GM12878 (cell line): ENCODE measurements at regions not wholly inside any gene's neighbourhood (a gene's known extent, or its start where the extent isn't known, plus 50 kb on each side); places are given as distances from the start of the nearest gene placed in this dataset.

Experiments used
- ATAC-seq: fragments of 200-7000 bp; cut with Tn5 transposase; 3 replicates; pipeline ENCODE4 v1.9.1; 2020; ENCODE audit warnings: mild to moderate bottlenecking, moderate library complexity
- BruUV-seq: library from RNA; stranded (reverse); fragments of 400-500 nt; replicated peaks from 2 replicates; lab custom pipeline; 2021; lab: Mats Ljungman, UMichigan
- CTCF ChIA-PET: fragments of 300-600 bp; sonication (Branson Sonifier 250); formaldehyde crosslinking; extraction: SDS; loops from one replicate; lab custom pipeline; 2021; ENCODE audit warnings: inconsistent platforms; lab: Yijun Ruan, JAX
- POLR2A ChIA-PET: fragments of 350-600 bp; formaldehyde crosslinking; extraction: SDS; loops from one replicate; lab custom pipeline; 2021; ENCODE audit warnings: inconsistent platforms; lab: Charles Lee
- RAD21 ChIA-PET: fragments of 300-600 bp; sonication (Branson Sonifier 250); formaldehyde crosslinking; loops from one replicate; lab custom pipeline; 2023; ENCODE audit warnings: antibody characterized with exemption; ENCODE audit not compliant: unreplicated experiment; lab: Charles Lee
- SMC1A ChIA-PET: fragments of 300-600 bp; sonication (Branson Sonifier 250); formaldehyde crosslinking; loops from one replicate; lab custom pipeline; 2023; ENCODE audit not compliant: unreplicated experiment, uncharacterized antibody; lab: Charles Lee
- DNase-seq: peaks from one replicate; pipeline ENCODE4 v3.0.0-alpha.2; 2011; ENCODE audit warnings: low read depth, low spot score
- FAIRE-seq: peaks from 3 replicates; lab custom pipeline; 2011; peaks lifted over from hg19 to GRCh38; lab: Jason Lieb, UNC
- H2AFZ ChIP-seq: 2 replicates; pipeline ENCODE4 v1.6.0; 2011; ENCODE audit warnings: low read depth, low read length, control low read depth; ENCODE audit not compliant: control insufficient read depth
- H3K27ac ChIP-seq: 2 replicates; pipeline ENCODE4 v1.5.1; 2011; ENCODE audit warnings: control low read depth; ENCODE audit not compliant: control insufficient read depth, insufficient read depth
- H3K27me3 ChIP-seq, 2 experiments: replicated peaks in 1 of 2; 2 replicates each; pipeline versions ENCODE4 v1.6.0 to v1.6.1; 2011; ENCODE audit warnings: low read length in 1 of 2; ENCODE audit not compliant: control insufficient read depth in 2 of 2, insufficient read depth in 2 of 2
- H3K36me3 ChIP-seq, 2 experiments: 2 replicates each; pipeline ENCODE4 v1.5.1; 2011; ENCODE audit warnings: low read length in 1 of 2; ENCODE audit not compliant: control insufficient read depth in 2 of 2, insufficient read depth in 2 of 2
- H3K4me1 ChIP-seq: 2 replicates; pipeline ENCODE4 v1.6.1; 2011; ENCODE audit warnings: mild to moderate bottlenecking, low read length, moderate library complexity, mixed read lengths; ENCODE audit not compliant: control insufficient read depth, insufficient read depth
- H3K4me2 ChIP-seq: 2 replicates; pipeline ENCODE4 v1.6.0; 2011; ENCODE audit warnings: control low read depth; ENCODE audit not compliant: control insufficient read depth, insufficient read depth
- H3K4me3 ChIP-seq: fragments of 200-600 bp; sonication (generic); 2 replicates; pipeline ENCODE4 v1.5.1; 2016
- H3K79me2 ChIP-seq: 2 replicates; pipeline ENCODE4 v1.6.0; 2011; ENCODE audit warnings: low read length; ENCODE audit not compliant: control insufficient read depth, insufficient read depth
- H3K9ac ChIP-seq: 2 replicates; pipeline ENCODE4 v1.8.0; 2011; ENCODE audit warnings: low read length, control low read depth, mixed read lengths; ENCODE audit not compliant: control insufficient read depth, insufficient read depth
- H3K9me3 ChIP-seq: replicated peaks from 3 replicates; pipeline ENCODE4 v1.5.1; 2011; ENCODE audit warnings: mild to moderate bottlenecking, low read length; ENCODE audit not compliant: control insufficient read depth, insufficient read depth
- H4K20me1 ChIP-seq: 2 replicates; pipeline ENCODE4 v1.6.0; 2011; ENCODE audit not compliant: control insufficient read depth, insufficient read depth
- ATF7 ChIP-seq: fragments of 450-650 bp; IDR thresholded peaks from 2 replicates; pipeline ENCODE4 v1.6.1; 2016; ENCODE audit warnings: low read depth, mild to moderate bottlenecking
- CBX3 ChIP-seq: fragments of 200-600 bp; sonication (generic); IDR thresholded peaks from 2 replicates; pipeline ENCODE4 v1.6.1; 2016; ENCODE audit warnings: low read depth, borderline replicate concordance
- HDGF ChIP-seq: fragments of 450-650 bp; IDR thresholded peaks from 2 replicates; pipeline ENCODE4 v1.6.1; 2016; ENCODE audit warnings: antibody characterized with exemption
- KDM1A ChIP-seq: fragments of 200-600 bp; sonication (generic); IDR thresholded peaks from 2 replicates; pipeline ENCODE4 v1.6.1; 2016; ENCODE audit warnings: borderline replicate concordance
- POLR2A ChIP-seq: IDR thresholded peaks from 2 replicates; pipeline ENCODE4 v1.6.1; 2011; ENCODE audit warnings: low read depth, mild to moderate bottlenecking, low read length
- SMARCA5 ChIP-seq: fragments of 450-650 bp; IDR thresholded peaks from 2 replicates; pipeline ENCODE4 v1.6.1; 2017; ENCODE audit warnings: mild to moderate bottlenecking
- YY1 ChIP-seq: IDR thresholded peaks from 2 replicates; pipeline ENCODE4 v1.6.1; 2011; ENCODE audit warnings: low read depth, mild to moderate bottlenecking, low read length
- WGBS: methylation state at CpG from one replicate; pipeline ENCODE4 v1.1.6; 2016; ENCODE audit warnings: low lambda C conversion rate; ENCODE audit not compliant: insufficient replicate concordance, insufficient coverage; ENCODE audit errors: missing lambda C conversion rate; 5-methylcytosine and 5-hydroxymethylcytosine counted together
- in situ Hi-C: fragments of 300-500 bp; cut with MboI; formaldehyde crosslinking; loops from 9 replicates; pipeline ENCODE4 v1.14.3; 2018; ENCODE audit warnings: mixed read lengths
- intact Hi-C: fragments of 100-400 bp; cut with micrococcal nuclease; formaldehyde crosslinking; loops from one replicate; pipeline ENCODE4 v1.14.2; 2022; ENCODE audit not compliant: unreplicated experiment
- TF ChIP-seq, protein P1 (sequence below): fragments of 450-650 bp; IDR thresholded peaks from 2 replicates; pipeline ENCODE4 v1.6.1; 2016; ENCODE audit warnings: mild to moderate bottlenecking
- TF ChIP-seq, protein P2 (sequence below): IDR thresholded peaks from 2 replicates; pipeline ENCODE4 v1.6.1; 2011; ENCODE audit warnings: mild to moderate bottlenecking, low read depth, low read length, moderate library complexity; ENCODE audit not compliant: insufficient replicate concordance
- TF ChIP-seq, protein P3 (sequence below): fragments of 150-350 bp; IDR thresholded peaks from 2 replicates; pipeline ENCODE4 v1.6.1; 2014; ENCODE audit warnings: mild to moderate bottlenecking, low read depth, low read length

DNA sequence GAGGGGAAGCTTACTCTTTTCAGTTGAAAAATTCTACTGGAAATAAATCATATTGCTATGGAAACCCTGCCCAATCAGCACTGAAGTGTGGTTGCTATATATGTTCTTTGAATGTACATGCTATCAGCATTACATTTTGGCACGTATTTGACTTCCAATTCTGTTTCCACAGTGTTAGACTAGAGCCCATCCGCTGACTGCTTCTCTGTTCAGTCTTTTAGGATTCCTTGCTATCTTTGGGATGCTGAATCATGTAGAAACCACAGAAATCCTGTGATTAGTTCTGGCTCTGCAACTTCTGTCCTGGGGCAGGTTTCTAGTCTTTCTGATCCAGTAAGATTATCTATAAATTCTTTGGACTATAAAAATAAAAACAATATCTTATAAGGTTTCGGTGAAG lies 128.2 kb upstream of the SLC7A14 start:
- no peak for DNase-seq
- no peak overlapping the region for H3K9ac ChIP-seq
- BruUV-seq, result no TSS peak
- CTCF ChIA-PET, result interaction anchor here (1.0 kb wide), 1 partner anchor 9 kb away, joined by 4 read pairs; no protein-coding TSS in a partner anchor
- 14% methylated on average over 3 of the region's 3 CpGs for WGBS
- in situ Hi-C loops, result no loop called here
- H3K4me2 ChIP-seq, result no peak overlapping the region
- TF ChIP-seq KDM1A, result no peak
- no peak for TF ChIP-seq SMARCA5
- no peak for TF ChIP-seq CBX3
- TF ChIP-seq ATF7, result no peak
- TF ChIP-seq YY1, result no peak
- no peak for TF ChIP-seq HDGF
- TF ChIP-seq, protein P1, sequence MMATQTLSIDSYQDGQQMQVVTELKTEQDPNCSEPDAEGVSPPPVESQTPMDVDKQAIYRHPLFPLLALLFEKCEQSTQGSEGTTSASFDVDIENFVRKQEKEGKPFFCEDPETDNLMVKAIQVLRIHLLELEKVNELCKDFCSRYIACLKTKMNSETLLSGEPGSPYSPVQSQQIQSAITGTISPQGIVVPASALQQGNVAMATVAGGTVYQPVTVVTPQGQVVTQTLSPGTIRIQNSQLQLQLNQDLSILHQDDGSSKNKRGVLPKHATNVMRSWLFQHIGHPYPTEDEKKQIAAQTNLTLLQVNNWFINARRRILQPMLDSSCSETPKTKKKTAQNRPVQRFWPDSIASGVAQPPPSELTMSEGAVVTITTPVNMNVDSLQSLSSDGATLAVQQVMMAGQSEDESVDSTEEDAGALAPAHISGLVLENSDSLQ, result no peak
- TF ChIP-seq, protein P2, sequence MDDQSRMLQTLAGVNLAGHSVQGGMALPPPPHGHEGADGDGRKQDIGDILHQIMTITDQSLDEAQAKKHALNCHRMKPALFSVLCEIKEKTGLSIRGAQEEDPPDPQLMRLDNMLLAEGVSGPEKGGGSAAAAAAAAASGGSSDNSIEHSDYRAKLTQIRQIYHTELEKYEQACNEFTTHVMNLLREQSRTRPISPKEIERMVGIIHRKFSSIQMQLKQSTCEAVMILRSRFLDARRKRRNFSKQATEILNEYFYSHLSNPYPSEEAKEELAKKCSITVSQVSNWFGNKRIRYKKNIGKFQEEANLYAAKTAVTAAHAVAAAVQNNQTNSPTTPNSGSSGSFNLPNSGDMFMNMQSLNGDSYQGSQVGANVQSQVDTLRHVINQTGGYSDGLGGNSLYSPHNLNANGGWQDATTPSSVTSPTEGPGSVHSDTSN, result no peak
- no peak for TF ChIP-seq POLR2A
- TF ChIP-seq, protein P3, sequence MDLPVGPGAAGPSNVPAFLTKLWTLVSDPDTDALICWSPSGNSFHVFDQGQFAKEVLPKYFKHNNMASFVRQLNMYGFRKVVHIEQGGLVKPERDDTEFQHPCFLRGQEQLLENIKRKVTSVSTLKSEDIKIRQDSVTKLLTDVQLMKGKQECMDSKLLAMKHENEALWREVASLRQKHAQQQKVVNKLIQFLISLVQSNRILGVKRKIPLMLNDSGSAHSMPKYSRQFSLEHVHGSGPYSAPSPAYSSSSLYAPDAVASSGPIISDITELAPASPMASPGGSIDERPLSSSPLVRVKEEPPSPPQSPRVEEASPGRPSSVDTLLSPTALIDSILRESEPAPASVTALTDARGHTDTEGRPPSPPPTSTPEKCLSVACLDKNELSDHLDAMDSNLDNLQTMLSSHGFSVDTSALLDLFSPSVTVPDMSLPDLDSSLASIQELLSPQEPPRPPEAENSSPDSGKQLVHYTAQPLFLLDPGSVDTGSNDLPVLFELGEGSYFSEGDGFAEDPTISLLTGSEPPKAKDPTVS, result no peak
- H4K20me1 ChIP-seq, result no peaks in the 10 kb centered on the region
- intact Hi-C loops, result no loop called here
- no peaks in the 10 kb centered on the region; a peak in 1 of 4 replicates for H3K27me3 ChIP-seq
- H2AFZ ChIP-seq, result no peak overlapping the region
- H3K79me2 ChIP-seq, result no peaks in the 10 kb centered on the region
- SMC1A ChIA-PET, result interaction anchor here (0.7 kb wide), 1 partner anchor 9 kb away, joined by 4 read pairs; no protein-coding TSS in a partner anchor
- no peak for ATAC-seq
- no peak overlapping the region for H3K27ac ChIP-seq
- RAD21 ChIA-PET, result no interaction called here
- no peak for FAIRE-seq
- POLR2A ChIA-PET, result no interaction called here
- H3K4me3 ChIP-seq, result no peak overlapping the region
- H3K36me3 ChIP-seq, result no peaks in the 10 kb centered on the region
- H3K4me1 ChIP-seq, result no peaks in the 10 kb centered on the region
- peaks cover 4% of the 10 kb centered on the region; the same call in 1 of the 3 replicates for H3K9me3 ChIP-seq
